MM.1S (cell line): ENCODE measurements at regions not wholly inside any gene's neighbourhood (a gene's known extent, or its start where the extent isn't known, plus 50 kb on each side); places are given as distances from the start of the nearest gene placed in this dataset.

ENCODE experiments used
- DNase-seq: peaks from one replicate; pipeline ENCODE4 v3.0.0-alpha.2; 2015
- H2AFZ ChIP-seq: fragments of 300-600 bp; sonication (generic); 2 replicates; pipeline ENCODE4 v1.6.0; 2016; ENCODE audit warnings: antibody characterized with exemption, low read length
- H3F3A ChIP-seq: fragments of 300-600 bp; sonication (generic); 2 replicates; pipeline ENCODE4 v1.6.1; 2016; ENCODE audit warnings: mild to moderate bottlenecking, antibody characterized with exemption, low read length, moderate library complexity, mixed read lengths; ENCODE audit not compliant: insufficient read depth
- H3K27ac ChIP-seq: fragments of 300-600 bp; sonication (generic); 2 replicates; pipeline ENCODE4 v1.5.1; 2016; ENCODE audit warnings: mild to moderate bottlenecking, low read length
- H3K27me3 ChIP-seq: fragments of 300-600 bp; sonication (generic); replicated peaks from 2 replicates; pipeline ENCODE4 v1.6.0; 2016; ENCODE audit warnings: low read length; ENCODE audit not compliant: insufficient read depth
- H3K36me3 ChIP-seq: fragments of 300-600 bp; sonication (generic); replicated peaks from 2 replicates; pipeline ENCODE4 v1.6.1; 2016; ENCODE audit warnings: mild to moderate bottlenecking, low read length, mixed read lengths; ENCODE audit not compliant: insufficient read depth
- H3K4me1 ChIP-seq: fragments of 300-600 bp; sonication (generic); 2 replicates; pipeline ENCODE4 v1.6.1; 2016; ENCODE audit warnings: low read length, mixed read lengths
- H3K4me2 ChIP-seq: fragments of 300-600 bp; sonication (generic); 2 replicates; pipeline ENCODE4 v1.6.0; 2016; ENCODE audit warnings: low read depth, low read length
- H3K4me3 ChIP-seq: fragments of 300-600 bp; sonication (generic); 2 replicates; pipeline ENCODE4 v1.5.1; 2016; ENCODE audit warnings: low read length, mixed read lengths
- H3K79me2 ChIP-seq: fragments of 300-600 bp; sonication (generic); 2 replicates; pipeline ENCODE4 v1.6.1; 2016; ENCODE audit warnings: mixed run types, low read length, mixed read lengths
- H3K9ac ChIP-seq: fragments of 300-600 bp; sonication (generic); 2 replicates; pipeline ENCODE4 v1.6.1; 2016; ENCODE audit warnings: low read length, mixed read lengths
- H3K9me2 ChIP-seq: fragments of 300-600 bp; sonication (generic); replicated peaks from 2 replicates; pipeline ENCODE4 v1.6.1; 2016; ENCODE audit warnings: mild to moderate bottlenecking, low read length, mixed read lengths; ENCODE audit not compliant: insufficient read depth
- H3K9me3 ChIP-seq: fragments of 300-600 bp; sonication (generic); replicated peaks from 2 replicates; pipeline ENCODE4 v1.6.1; 2016; ENCODE audit warnings: mild to moderate bottlenecking, low read length, mixed read lengths; ENCODE audit not compliant: insufficient read depth
- H4K20me1 ChIP-seq: fragments of 300-600 bp; sonication (generic); 2 replicates; pipeline ENCODE4 v1.6.1; 2016; ENCODE audit warnings: mild to moderate bottlenecking, low read length, moderate library complexity, mixed read lengths; ENCODE audit not compliant: insufficient read depth
- CTCF ChIP-seq: fragments of 300-600 bp; sonication (generic); IDR thresholded peaks from 2 replicates; pipeline ENCODE4 v1.5.1; 2016; ENCODE audit warnings: antibody characterized with exemption, low read length, mixed read lengths
- EZH2 ChIP-seq: fragments of 300-600 bp; sonication (generic); optimal IDR thresholded peaks from 2 replicates; pipeline ENCODE3; 2017; ENCODE audit warnings: low read depth, mild to moderate bottlenecking, antibody characterized with exemption, low read length, mixed read lengths
- EZH2phosphoT487 ChIP-seq: fragments of 300-600 bp; sonication (generic); IDR thresholded peaks from 2 replicates; pipeline ENCODE4 v1.6.1; 2018; ENCODE audit warnings: antibody characterized with exemption, low read length

DNA sequence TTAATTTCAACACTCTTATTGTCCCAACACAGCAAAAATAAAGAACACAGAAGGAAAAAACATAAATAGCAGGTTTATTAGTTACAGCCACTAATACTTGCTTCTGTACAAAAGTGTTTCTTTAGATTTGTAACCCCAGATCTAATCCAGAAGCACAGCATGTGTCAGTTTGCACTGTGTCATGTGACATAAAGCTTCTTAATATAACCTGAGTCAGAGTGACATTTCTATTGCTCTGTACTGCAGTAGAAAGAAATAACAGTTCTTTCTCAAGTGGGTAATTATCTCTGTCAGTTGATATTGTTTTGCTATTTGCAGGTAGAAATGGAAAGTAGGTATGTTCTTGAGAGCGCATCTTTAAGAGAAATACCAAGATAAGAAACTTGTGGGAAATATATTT, 422.5 kb downstream of the ZIC3 start:
- TF ChIP-seq EZH2 (no peak), CTCF (no peak), EZH2phosphoT487 (no peak)
- H3K4me3 ChIP-seq = no peak overlapping the region
- H3K9me3 ChIP-seq = no peaks in the 10 kb centered on the region
- H3K9ac ChIP-seq = no peak overlapping the region
- H3K4me2 ChIP-seq = no peak overlapping the region
- H3K27me3 ChIP-seq = no peaks in the 10 kb centered on the region
- no peaks in the 10 kb centered on the region for H3K9me2 ChIP-seq
- no peaks in the 10 kb centered on the region for H3K4me1 ChIP-seq
- H3F3A ChIP-seq = no peaks in the 10 kb centered on the region
- no peak overlapping the region for H3K27ac ChIP-seq
- DNase-seq = no peak
- no peak overlapping the region for H2AFZ ChIP-seq
- H3K79me2 ChIP-seq = no peaks in the 10 kb centered on the region
- H3K36me3 ChIP-seq = no peaks in the 10 kb centered on the region
- no peaks in the 10 kb centered on the region for H4K20me1 ChIP-seq

DNA sequence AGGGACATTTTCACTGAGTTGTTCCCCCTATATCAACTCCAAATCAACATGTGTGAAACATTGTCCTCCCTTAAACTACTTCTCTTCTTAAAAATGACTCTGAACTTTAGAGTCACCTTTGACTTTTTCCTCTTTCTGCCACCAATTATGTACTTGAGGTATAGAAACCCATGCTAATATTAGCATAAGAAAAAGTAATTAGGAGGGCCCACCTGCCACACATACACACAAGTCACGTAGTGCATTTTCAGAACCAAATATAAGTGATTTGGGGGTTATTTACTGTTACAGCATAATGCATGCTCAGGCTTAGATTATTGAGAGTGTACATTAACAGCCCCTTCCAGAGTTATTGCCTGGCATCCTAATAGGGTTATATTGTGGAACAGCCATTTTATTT, 432.7 kb downstream of the ZIC3 start:
- TF ChIP-seq EZH2phosphoT487 (no peak), CTCF (no peak), EZH2 (no peak)
- Histone ChIP-seq H3K79me2 (no peaks in the 10 kb centered on the region), H3K36me3 (no peaks in the 10 kb centered on the region), H4K20me1 (no peaks in the 10 kb centered on the region), H3K27ac (no peak overlapping the region), H3K27me3 (no peaks in the 10 kb centered on the region), H3K4me1 (no peaks in the 10 kb centered on the region), H3K9ac (no peak overlapping the region), H3K4me3 (no peak overlapping the region), H2AFZ (no peak overlapping the region), H3K4me2 (no peak overlapping the region), H3K9me3 (no peaks in the 10 kb centered on the region), H3F3A (no peaks in the 10 kb centered on the region), H3K9me2 (no peaks in the 10 kb centered on the region)
- no peak for DNase-seq

DNA sequence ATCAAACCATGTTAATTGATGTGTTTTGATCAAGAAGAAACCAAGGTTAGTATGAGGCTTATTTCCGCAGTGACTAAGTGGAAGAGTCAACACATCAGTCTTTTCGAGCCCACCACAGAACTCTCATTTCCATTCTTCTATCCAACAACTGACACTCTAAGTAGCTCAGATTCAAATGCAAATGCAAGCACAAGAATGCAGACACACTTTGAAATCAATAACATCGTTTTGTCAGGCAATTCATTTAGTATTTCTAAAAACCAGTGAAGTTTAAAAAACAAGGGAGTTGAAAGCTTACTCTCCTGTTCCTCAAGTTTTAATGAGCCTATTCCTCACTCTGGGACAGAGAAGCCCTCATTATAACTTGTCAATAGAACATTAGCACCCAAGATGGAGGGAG, 433.1 kb downstream of the ZIC3 start:
- H3K4me2 ChIP-seq = no peak overlapping the region
- no peak overlapping the region for H3K27ac ChIP-seq
- DNase-seq = no peak
- H3K27me3 ChIP-seq = no peaks in the 10 kb centered on the region
- H4K20me1 ChIP-seq = no peaks in the 10 kb centered on the region
- H3K36me3 ChIP-seq = no peaks in the 10 kb centered on the region
- H3K9me2 ChIP-seq = no peaks in the 10 kb centered on the region
- H3K9ac ChIP-seq = no peak overlapping the region
- H3K4me1 ChIP-seq = no peaks in the 10 kb centered on the region
- no peak overlapping the region for H2AFZ ChIP-seq
- H3K9me3 ChIP-seq = no peaks in the 10 kb centered on the region
- H3K4me3 ChIP-seq = no peak overlapping the region
- H3K79me2 ChIP-seq = no peaks in the 10 kb centered on the region
- H3F3A ChIP-seq = no peaks in the 10 kb centered on the region
- no peak for TF ChIP-seq CTCF

- Histone ChIP-seq H3K9me3 (no peaks in the 10 kb centered on the region), H4K20me1 (no peaks in the 10 kb centered on the region), H2AFZ (no peak overlapping the region), H3K79me2 (no peaks in the 10 kb centered on the region), H3K4me3 (no peak overlapping the region), H3K27me3 (no peaks in the 10 kb centered on the region), H3K9ac (no peak overlapping the region), H3K4me1 (no peaks in the 10 kb centered on the region), H3K27ac (no peak overlapping the region), H3K9me2 (no peaks in the 10 kb centered on the region), H3F3A (no peaks in the 10 kb centered on the region), H3K4me2 (no peak overlapping the region), H3K36me3 (no peaks in the 10 kb centered on the region)
- DNase-seq = no peak
- TF ChIP-seq CTCF (no peak), EZH2 (no peak), EZH2phosphoT487 (no peak)
These were observed 433.6 kb downstream of the ZIC3 start for GRCh38 chrX:137999552-137999951.
